OCI-LY7 (cell line): ENCODE measurements at regions not wholly inside any gene's neighbourhood (a gene's known extent, or its start where the extent isn't known, plus 50 kb on each side); places are given as distances from the start of the nearest gene placed in this dataset.

Experiments
- BruUV-seq: library from RNA; stranded (reverse); fragments of 400-500 nt; replicated peaks from 2 replicates; lab custom pipeline; 2021; lab: Mats Ljungman, UMichigan
- CTCF ChIA-PET: fragments of 300-600 bp; sonication (Branson Sonifier 250); formaldehyde crosslinking; loops from one replicate; lab custom pipeline; 2022; ENCODE audit warnings: antibody characterized with exemption; ENCODE audit not compliant: unreplicated experiment; lab: Charles Lee
- POLR2A ChIA-PET: fragments of 300-600 bp; sonication (Branson Sonifier 250); formaldehyde crosslinking; loops from one replicate; lab custom pipeline; 2022; ENCODE audit warnings: antibody characterized with exemption; lab: Charles Lee
- DNase-seq: peaks from one replicate; pipeline ENCODE4 v3.0.0-alpha.2; 2015; ENCODE audit warnings: low spot score
- H2AFZ ChIP-seq: fragments of 200-600 bp; sonication (generic), shearing (Covaris generic); 2 replicates; pipeline ENCODE4 v1.6.1; 2014; ENCODE audit warnings: mild to moderate bottlenecking, antibody characterized with exemption, low read length, moderate library complexity
- H3K27ac ChIP-seq: fragments of 200-600 bp; sonication (generic); 2 replicates; pipeline ENCODE4 v1.5.1; 2014; ENCODE audit warnings: mixed run types, low read depth, mild to moderate bottlenecking, moderate library complexity, low read length, inconsistent platforms; ENCODE audit not compliant: poor library complexity, severe bottlenecking
- H3K36me3 ChIP-seq: fragments of 200-600 bp; sonication (generic); 2 replicates; pipeline ENCODE4 v1.6.1; 2014; ENCODE audit warnings: mild to moderate bottlenecking, antibody characterized with exemption, low read length, moderate library complexity, mixed read lengths; ENCODE audit not compliant: insufficient read depth
- H3K4me1 ChIP-seq: fragments of 200-600 bp; sonication (generic); 2 replicates; pipeline ENCODE4 v1.5.1; 2014; ENCODE audit warnings: mild to moderate bottlenecking, low read length; ENCODE audit not compliant: insufficient read depth, poor library complexity, severe bottlenecking
- H3K4me2 ChIP-seq: fragments of 200-600 bp; sonication (generic); 2 replicates; pipeline ENCODE4 v1.6.1; 2014; ENCODE audit warnings: mild to moderate bottlenecking, low read length
- H3K4me3 ChIP-seq: fragments of 200-600 bp; sonication (generic); 2 replicates; pipeline ENCODE4 v1.5.1; 2014; ENCODE audit warnings: mild to moderate bottlenecking, low read depth, low read length; ENCODE audit not compliant: poor library complexity, severe bottlenecking
- H3K79me2 ChIP-seq: fragments of 200-600 bp; sonication (generic); 2 replicates; pipeline ENCODE4 v1.6.1; 2016; ENCODE audit warnings: low read depth, mild to moderate bottlenecking, low read length, moderate library complexity, mixed read lengths; ENCODE audit not compliant: insufficient read depth
- H3K9me2 ChIP-seq: fragments of 200-600 bp; sonication (generic); 2 replicates; pipeline ENCODE4 v1.6.1; 2016; ENCODE audit warnings: mild to moderate bottlenecking, low read length, mixed read lengths; ENCODE audit not compliant: insufficient read depth
- H3K9me3 ChIP-seq: fragments of 200-600 bp; sonication (generic); 2 replicates; pipeline ENCODE4 v1.6.1; 2014; ENCODE audit warnings: mild to moderate bottlenecking, mixed run types, low read length, mixed read lengths
- H4K20me1 ChIP-seq: fragments of 200-600 bp; sonication (generic); 2 replicates; pipeline ENCODE4 v1.6.1; 2014; ENCODE audit warnings: mild to moderate bottlenecking, antibody characterized with exemption, low read length, moderate library complexity, mixed read lengths; ENCODE audit not compliant: insufficient read depth
- EZH2phosphoT487 ChIP-seq: fragments of 200-600 bp; sonication (generic); IDR thresholded peaks from 2 replicates; pipeline ENCODE4 v1.6.1; 2018; ENCODE audit warnings: low read depth, borderline replicate concordance, mild to moderate bottlenecking, mixed run types, antibody characterized with exemption, low read length, moderate library complexity, mixed read lengths
- intact Hi-C: fragments of 100-400 bp; cut with micrococcal nuclease; formaldehyde crosslinking; loops from one replicate; pipeline ENCODE4 v1.10.0; 2022; ENCODE audit not compliant: unreplicated experiment
- TF ChIP-seq, protein P1 (sequence below): fragments of 200-600 bp; sonication (generic); conservative IDR thresholded peaks from 2 replicates; pipeline ENCODE4 v1.5.1; 2014; ENCODE audit warnings: mild to moderate bottlenecking, antibody characterized with exemption, low read length, moderate library complexity, mixed read lengths

DNA sequence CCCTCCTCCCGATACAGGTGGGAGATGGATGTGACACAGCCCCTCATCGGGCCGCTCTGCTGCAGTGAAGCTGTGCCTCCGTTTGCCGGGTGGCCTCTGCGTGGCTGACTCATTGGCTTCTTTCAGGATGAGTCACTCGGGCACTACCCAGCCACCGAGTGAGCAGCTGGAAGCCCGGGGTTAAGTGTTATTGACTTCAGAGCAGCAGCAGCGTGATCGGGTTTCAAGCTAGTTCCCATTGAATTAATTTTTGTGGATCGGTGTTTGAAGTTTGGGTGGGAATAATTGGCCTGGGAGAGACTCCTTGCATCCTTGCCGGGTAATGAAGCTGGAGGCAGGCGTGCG is 266.4 kb upstream of the IRX4 start:
- no TSS peak for BruUV-seq
- H3K9me3 ChIP-seq, result no peaks in the 10 kb centered on the region
- H3K9me2 ChIP-seq, result no peaks in the 10 kb centered on the region
- no peaks in the 10 kb centered on the region for H3K4me1 ChIP-seq
- no peak for DNase-seq
- H2AFZ ChIP-seq, result no peak overlapping the region
- intact Hi-C loops, result no loop called here
- no peak overlapping the region for H3K27ac ChIP-seq
- ChIA-PET CTCF (no interaction called here), POLR2A (interaction anchor here (0.9 kb wide), 1 partner anchor 42 kb away, joined by 3 read pairs; no protein-coding TSS in a partner anchor)
- H3K79me2 ChIP-seq, result no peaks in the 10 kb centered on the region
- no peak overlapping the region for H3K4me2 ChIP-seq
- no peaks in the 10 kb centered on the region for H4K20me1 ChIP-seq
- H3K4me3 ChIP-seq, result no peak overlapping the region
- no peaks in the 10 kb centered on the region for H3K36me3 ChIP-seq
- no peak for TF ChIP-seq EZH2phosphoT487
- TF ChIP-seq, protein P1, sequence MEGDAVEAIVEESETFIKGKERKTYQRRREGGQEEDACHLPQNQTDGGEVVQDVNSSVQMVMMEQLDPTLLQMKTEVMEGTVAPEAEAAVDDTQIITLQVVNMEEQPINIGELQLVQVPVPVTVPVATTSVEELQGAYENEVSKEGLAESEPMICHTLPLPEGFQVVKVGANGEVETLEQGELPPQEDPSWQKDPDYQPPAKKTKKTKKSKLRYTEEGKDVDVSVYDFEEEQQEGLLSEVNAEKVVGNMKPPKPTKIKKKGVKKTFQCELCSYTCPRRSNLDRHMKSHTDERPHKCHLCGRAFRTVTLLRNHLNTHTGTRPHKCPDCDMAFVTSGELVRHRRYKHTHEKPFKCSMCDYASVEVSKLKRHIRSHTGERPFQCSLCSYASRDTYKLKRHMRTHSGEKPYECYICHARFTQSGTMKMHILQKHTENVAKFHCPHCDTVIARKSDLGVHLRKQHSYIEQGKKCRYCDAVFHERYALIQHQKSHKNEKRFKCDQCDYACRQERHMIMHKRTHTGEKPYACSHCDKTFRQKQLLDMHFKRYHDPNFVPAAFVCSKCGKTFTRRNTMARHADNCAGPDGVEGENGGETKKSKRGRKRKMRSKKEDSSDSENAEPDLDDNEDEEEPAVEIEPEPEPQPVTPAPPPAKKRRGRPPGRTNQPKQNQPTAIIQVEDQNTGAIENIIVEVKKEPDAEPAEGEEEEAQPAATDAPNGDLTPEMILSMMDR, result no peak

DNA sequence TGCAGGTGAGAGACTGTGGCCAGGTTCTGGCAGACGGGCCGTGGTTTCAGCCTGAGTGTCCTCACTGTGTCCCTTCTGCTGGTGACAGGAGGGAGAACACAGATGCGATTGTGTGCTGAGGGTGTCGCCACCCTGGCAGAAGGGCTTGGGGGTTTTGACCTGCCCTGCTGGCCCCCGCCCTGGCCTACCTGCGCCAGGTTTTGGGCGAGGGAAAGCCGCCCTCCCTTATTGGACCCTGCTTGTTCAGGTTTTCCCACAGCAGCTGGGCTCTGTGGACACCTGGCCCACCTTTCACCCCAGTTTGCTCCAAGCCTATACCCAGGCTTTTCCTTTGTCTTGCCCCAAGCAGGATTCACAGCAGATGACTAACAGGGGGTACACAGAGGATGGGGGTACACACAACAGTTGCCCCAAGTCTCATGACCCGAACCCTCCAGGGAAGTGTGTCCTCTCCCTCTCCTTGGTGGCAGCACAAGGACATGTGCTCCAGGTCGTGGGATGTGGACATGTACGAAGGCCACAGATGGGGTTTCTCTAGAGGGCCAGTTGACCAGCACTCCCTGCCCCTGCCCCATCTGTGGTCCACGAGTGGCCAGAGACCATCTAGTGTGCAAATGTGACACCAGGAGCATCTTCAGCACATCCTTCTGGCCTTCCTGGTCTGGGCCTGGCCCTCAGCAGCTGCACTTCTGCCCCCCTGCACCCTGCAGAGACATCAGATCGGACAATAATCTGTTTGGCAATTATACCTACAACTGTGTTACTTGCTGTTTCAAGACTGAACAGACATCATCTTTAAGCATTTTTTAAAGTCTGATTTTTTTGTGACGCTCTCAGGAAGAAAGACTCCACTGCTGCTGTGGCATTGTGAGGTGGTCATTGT is 265.8 kb upstream of the IRX4 start:
- H3K4me2 ChIP-seq, result no peak overlapping the region
- no peaks in the 10 kb centered on the region for H3K36me3 ChIP-seq
- H3K4me3 ChIP-seq, result no peak overlapping the region
- no peaks in the 10 kb centered on the region for H3K9me3 ChIP-seq
- no peak overlapping the region for H2AFZ ChIP-seq
- DNase-seq, result no peak
- ChIA-PET CTCF (no interaction called here), POLR2A (interaction anchor here (0.9 kb wide), 1 partner anchor 42 kb away, joined by 3 read pairs; no protein-coding TSS in a partner anchor)
- no TSS peak for BruUV-seq
- no peaks in the 10 kb centered on the region for H4K20me1 ChIP-seq
- no peaks in the 10 kb centered on the region for H3K4me1 ChIP-seq
- intact Hi-C loops, result no loop called here
- no peaks in the 10 kb centered on the region for H3K9me2 ChIP-seq
- H3K79me2 ChIP-seq, result no peaks in the 10 kb centered on the region
- no peak overlapping the region for H3K27ac ChIP-seq
- TF ChIP-seq, protein P1, result no peak
- no peak for TF ChIP-seq EZH2phosphoT487
